ENCODE measurements at regions not wholly inside any gene's neighbourhood (a gene's known extent, or its start where the extent isn't known, plus 50 kb on each side); places are given as distances from the start of the nearest gene placed in this dataset.

DNA sequence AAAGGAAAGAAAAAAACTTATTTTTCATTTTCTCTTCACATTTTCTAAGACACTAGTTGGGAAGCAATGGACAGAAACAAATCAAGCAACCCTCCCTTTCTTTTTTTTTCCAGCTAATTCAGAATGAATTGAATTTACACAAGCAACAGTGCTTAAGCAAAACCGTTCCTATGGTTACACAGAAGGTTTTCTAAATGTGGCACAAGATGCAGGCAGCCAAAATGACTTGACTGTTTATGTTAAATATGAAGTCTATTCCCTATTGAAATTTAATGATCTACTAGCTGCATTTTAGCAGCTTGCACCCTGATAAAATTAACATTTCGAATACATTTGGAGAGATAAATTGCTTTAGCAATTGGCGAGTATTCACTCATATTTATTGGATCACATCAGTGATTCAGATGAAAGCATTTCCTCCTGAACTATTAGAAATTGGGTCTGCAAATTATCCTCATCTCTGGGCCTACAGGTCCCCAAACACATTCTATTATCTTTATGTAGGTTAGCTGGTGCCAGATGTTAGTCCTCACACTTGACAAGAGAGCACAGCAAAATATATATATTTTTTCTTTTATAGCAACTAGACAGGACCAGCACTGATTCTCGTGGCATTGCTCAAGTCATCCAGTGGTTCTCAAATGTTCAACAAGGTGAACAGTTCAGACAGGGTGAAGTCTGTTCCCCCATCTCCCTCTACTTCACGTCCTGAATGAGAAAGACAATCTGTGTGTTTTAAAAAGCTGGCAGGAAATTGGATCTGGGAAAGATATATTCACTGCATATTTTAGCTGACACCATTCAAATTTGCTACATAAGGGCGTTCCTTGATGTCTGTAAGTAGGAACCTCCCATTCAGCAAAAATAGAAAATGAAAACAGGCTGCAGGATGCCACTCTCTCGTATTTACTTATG is 463.6 kb upstream of the KCNMB2 start (continued):
- TF ChIP-seq EP300 (IDR thresholded peaks at IDR 0.05; ENCODE audit: borderline replicate concordance in 1 of 2, low read depth in 2 of 2, low read length in 2 of 2) (no peak), SUZ12 (IDR thresholded peaks at IDR 0.05; ENCODE audit: low read length) (no peak)
